AG10803 (cell line): ENCODE measurements at regions not wholly inside any gene's neighbourhood (a gene's known extent, or its start where the extent isn't known, plus 50 kb on each side); places are given as distances from the start of the nearest gene placed in this dataset.

Source experiments
- DNase-seq: peaks from one replicate; pipeline ENCODE4 v3.0.0; 2010; ENCODE audit warnings: low read depth
- H3K4me3 ChIP-seq: 2 replicates; pipeline ENCODE4 v1.5.1; 2011; ENCODE audit warnings: mild to moderate bottlenecking, low read length, control low read depth
- CTCF ChIP-seq: conservative IDR thresholded peaks from 2 replicates; pipeline ENCODE4 v1.5.1; 2011; ENCODE audit warnings: mild to moderate bottlenecking, low read length, control low read depth, inconsistent platforms

- TF ChIP-seq CTCF: no peak
- no peak overlapping the region for H3K4me3 ChIP-seq
- DNase-seq: no peak
These were observed 319.3 kb upstream of the CCDC179 start for GRCh38 chr11:23179609-23180008.

GRCh38 chr11:23181022-23181807 lies 320.9 kb upstream of the CCDC179 start:
- H3K4me3 ChIP-seq: no peak overlapping the region
- DNase-seq: no peak
- TF ChIP-seq CTCF: no peak

GRCh38 chr11:23192256-23192655 lies 332.0 kb upstream of the CCDC179 start:
- H3K4me3 ChIP-seq: no peak overlapping the region
- peak; percentile 35 for DNase-seq
- no peak for TF ChIP-seq CTCF

GRCh38 chr11:23201936-23202522 lies 341.8 kb upstream of the CCDC179 start:
- TF ChIP-seq CTCF: no peak
- no peak for DNase-seq
- no peak overlapping the region for H3K4me3 ChIP-seq

- no peak for DNase-seq
- no peak for TF ChIP-seq CTCF
- no peak overlapping the region for H3K4me3 ChIP-seq
These were observed 342.3 kb upstream of the CCDC179 start for GRCh38 chr11:23202611-23203010.

- DNase-seq: peak; percentile 23
- no peak overlapping the region for H3K4me3 ChIP-seq
- TF ChIP-seq CTCF: no peak
These were observed 345.0 kb upstream of the CCDC179 start for GRCh38 chr11:23205156-23205871.
